HK-2 (cell line): ENCODE measurements at regions not wholly inside any gene's neighbourhood (a gene's known extent, or its start where the extent isn't known, plus 50 kb on each side); places are given as distances from the start of the nearest gene placed in this dataset.

Experiments
- DNase-seq: peaks from one replicate; pipeline ENCODE4 v3.0.0-alpha.2; 2018; ENCODE audit not compliant: unreplicated experiment

DNA sequence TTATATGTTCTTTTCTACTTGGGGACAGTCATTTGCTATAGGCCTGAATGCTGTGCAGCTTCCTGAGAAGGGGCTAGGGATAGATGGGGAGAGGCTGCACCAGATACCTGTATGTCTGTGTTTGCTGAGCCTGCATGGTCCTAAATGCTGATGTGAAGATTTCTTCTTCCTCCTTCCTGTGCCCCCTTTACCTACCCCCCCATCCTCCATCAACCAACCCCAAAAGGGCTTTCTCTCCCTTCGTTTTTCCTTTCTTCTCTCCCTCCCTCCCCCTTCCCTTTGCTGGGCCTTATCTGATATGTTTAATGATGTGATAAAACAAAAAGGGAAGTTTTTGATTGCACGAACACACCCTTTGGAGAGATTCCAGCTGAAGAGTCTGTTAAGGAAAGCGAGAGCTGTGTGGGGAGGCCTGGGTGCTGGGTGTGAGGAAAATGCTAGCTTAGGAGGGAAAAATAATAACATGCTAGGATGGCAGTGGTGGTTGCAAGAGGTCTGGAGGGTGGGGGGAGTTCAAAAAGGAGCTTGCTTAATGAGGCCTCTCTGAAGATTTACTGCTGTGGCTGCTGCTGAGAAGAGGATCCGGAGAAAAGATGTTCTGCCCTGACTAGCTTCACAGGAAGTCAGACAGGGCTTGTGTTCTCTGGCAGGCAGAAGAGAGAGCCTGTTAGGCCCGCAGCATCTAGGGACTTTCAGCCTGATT is 101.8 kb downstream of the SAMD9 start:
- DNase-seq: no peak

DNA sequence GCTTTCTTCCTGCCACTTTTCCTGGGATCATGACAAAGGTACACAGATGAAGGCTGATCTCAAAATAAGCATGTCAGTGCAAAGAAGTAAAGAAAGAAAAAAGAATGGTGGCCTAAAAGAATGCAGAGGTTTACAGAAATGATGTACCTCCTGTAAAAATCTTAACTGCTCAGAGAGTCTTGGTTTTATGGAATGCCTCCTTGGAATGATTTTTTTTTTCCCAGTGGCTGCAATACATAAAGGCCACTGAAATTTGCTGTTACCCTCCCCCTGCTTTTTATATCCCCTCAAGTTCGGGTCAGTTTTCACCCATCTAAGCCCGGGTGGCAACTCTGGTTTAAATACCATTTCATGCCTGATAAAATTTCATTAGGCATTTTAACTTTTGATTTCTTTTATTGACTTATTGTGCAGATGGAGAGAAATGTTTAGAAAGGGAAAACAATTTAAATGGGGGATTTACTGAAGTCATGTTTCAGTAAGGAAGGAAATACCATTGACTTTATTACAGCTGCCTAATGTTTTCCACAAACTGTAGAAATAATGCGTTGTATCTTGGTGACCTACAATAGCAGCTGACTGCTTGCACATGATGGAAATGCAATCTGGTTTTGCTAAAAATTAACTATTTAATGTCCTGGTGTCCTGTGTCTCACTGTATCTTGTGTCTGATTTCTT is 102.5 kb downstream of the SAMD9 start:
- DNase-seq: no peak

DNA sequence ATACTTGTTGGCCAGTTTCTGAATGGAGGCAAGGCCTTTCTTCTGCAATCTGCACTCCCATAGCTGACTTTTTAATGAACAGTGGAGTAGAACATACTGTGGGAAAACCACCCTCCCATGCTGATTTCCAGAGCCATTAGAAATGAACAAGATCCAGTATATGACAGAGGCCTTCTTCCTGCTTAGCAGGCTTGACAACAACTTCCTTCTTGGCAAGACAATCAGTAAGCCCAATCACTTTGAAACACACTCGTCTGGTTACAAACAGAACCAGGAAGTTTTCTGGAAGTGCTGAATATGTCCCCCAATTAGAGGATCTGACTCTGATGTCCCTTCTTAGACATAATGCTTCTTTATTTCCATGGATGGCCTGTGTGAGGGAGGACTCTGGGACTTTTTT is 103.4 kb downstream of the SAMD9 start:
- DNase-seq: no peak

DNA sequence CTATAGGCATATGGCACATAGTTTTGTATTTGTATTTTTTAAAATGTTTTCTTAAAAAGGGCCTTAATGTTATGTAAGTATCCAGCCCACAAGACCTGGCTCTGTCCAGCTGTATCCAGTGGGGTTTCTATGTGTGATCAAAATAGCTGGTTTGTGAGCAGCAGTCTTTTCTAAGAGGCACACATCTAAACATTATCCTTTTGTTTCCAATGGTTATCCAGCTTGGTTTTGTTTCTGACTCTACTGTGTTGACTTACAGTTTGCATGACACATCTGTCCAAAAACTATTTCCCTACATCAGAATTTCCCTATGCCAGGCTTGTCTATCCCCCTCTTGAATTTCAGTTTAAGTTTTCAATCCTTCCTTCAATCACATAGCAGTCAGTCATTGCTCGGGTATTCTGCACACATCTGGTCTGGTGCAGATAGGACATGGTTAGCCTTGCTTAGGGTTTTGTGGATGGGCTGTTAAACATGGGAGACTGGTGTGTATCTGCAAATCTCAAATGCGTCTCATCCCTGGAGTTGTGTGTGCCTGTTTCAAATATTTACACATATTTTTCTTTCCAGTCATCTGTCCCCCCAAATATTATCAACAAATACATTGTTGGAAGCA is 104.2 kb downstream of the SAMD9 start:
- DNase-seq: no peak

DNA sequence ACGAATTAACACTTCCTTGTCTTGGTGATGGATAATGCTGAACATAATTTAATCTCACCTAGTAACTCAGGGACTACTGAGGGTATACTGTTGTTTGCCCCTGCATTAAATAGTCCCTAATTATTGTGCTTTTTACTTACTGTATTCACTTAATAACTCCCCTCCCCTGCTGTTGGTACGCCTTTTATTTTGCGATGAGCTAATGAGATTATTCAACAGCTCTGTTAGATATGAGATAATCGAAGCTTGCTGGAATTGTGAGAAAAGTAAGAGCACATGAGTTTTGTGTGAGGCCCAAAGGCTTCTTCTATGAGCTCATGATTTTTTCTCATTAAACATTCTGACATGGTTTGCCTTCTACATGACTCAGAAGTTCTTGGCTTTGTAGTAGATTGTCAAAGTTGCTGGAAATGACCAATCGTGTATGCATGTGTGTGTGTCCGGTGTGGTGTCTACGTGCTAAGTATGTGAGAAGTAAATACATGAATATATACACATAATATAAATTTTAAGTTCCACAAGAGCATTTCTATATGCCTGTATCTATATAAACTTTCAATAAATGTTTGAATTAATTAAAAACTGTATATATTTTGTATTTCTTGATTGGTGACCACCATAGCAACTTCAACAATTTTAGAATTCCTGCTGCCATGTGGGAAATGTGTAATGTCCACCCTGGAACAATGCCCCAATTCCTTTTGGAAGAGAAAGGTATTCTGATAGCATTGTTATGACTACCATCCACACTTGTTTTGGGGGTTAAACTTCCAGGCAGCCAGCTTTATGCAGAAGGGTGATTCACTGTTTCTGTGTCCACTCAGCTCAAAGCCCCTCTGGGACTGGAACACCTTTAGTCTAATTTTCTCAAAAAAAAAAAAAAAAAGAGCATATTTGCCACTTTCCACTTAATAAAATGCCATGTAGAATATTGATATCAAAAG is 106.2 kb downstream of the SAMD9 start:
- no peak for DNase-seq

DNA sequence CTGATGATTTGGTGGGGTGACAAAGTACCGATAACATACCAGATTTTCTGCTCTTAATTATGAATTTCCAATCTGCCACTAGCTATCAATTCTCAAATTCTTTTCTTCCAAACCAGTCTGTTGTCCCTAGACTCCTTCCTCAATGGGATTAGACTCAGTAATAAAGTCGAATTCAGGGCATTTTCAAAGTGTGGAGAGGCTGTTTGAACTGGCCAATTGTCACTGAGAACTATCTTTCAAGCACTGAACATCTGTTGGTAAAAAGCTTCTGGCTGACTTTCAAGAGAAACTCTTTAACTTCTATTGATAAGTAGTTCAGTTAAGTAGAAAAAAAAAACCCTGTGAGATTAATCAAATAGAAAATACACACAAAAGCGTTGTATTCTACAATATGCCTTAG is 108.9 kb downstream of the SAMD9 start:
- no peak for DNase-seq

DNA sequence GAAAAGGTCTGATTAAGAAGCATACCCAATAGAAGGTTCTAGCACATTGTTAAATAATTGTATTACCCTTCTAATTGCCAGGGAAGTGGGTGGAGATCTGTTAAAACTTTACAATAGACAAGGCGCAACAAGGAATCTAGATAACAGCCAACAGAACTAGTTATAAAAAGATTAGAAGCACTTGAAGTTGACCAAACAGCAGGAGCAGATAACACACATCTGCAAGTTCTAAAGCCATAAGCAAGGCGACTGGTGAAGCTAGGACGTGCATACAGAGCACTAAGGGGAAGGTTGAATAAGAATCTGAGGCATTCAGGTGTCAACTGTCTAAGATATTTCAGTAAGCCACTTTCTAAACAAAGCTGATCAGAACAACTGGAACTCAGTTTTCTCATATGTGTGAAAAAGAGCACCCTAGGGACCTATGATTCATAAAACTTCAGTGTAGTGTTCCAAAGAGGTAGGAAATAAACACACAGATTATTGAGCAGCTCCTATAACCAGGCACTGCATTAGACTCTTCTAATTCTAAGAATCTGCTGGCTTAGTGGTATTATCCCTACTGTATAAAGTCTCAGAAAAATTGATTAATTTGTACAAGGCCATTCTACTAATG is 111.2 kb downstream of the SAMD9 start:
- no peak for DNase-seq

DNA sequence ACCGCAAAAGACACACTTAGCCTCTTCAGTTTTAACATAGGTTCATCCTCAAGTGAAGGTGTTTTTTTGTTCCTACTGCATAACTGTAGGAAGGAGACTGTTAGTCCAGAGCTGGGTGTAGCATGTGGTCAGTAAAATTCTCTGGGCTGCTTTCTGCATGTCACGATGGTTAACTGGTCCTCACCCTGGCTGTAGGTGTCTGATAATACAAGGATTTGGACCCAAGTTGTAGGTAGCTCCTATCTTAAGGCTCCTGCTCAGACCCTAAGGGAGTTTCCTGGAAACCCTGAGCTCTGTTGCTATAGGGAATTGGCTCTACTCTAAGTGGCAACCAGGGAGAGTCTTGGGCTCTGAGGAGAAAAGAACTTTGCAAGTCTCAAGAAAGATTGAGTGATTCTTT is 112.9 kb downstream of the SAMD9 start:
- DNase-seq: no peak

DNA sequence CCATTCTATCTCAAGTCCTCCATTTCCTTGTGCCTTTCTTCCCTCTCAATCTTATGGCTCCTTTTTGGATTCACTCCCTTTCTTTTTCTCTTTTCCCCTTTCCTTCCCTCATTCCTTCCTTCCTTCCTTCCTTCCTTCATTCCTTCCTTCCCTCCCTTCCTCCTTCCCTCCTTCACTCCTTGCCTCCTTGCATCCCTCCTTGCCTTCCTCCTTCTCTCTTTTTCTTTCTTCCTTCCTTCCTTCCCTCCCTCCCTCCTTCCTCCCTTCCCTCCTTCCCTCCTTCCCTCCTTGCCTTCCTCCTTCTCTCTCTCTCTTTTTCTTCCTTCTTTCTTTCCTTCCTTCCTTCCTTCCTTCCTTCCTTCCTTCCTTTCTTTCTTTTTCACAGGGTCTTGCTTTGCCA is 120.1 kb downstream of the SAMD9 start:
- DNase-seq: no peak

DNA sequence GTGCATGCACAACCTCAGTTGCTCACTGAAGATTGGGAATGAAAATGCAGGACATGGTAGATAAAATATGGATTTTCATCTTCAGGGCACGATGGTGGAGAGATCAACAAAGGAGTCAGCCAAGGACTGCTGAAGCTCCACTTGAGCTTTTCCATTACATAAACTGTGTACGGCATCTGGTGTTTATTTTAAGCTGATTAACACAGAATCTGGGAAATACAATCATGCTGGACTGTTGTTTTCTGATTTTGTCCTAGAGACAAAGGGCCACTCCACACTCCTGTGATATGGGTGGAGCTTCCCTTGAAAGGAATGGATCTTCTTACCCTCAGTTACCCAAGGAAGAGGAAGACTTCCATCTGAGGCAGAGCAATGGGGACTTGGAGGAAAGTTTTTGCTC is 120.6 kb downstream of the SAMD9 start:
- no peak for DNase-seq

DNA sequence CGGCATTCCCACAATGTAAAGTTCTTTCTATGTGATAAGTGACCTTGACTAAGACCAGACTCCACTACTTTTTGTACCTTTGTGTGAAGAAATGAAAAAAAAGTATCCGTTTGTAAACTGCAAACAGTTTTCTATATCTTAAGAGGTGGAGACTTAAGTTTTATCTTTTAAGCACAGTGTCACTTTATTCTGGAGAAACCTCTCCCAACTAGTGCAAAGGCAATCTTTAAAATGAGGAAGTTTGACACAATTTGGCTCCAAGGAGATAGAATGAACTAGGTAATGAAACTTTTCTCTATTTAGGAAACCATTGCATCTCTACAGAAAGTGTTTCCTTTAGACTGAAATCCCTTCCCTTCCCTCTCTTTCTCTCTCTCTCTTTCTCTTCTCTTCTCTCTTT is 122.9 kb downstream of the SAMD9 start:
- DNase-seq: no peak

DNA sequence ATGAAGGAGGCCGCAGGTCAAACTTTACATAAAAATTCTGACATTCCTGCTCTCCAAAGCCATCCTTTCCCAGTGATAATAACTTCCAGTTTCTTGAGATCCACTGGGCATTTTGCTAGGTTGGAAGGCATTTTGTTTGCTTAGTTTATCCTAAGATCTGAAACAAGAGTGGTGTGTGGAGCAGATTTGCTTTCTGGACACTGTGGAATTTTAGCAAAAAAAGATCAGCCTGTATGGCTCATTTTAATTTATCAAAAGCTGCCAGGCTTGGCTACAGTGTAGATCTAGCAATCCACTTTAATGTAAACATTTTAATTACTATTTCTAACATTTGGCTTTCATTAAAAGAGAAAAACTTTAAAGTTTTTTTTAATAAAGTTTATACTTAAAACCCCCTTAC is 124.8 kb downstream of the SAMD9 start:
- no peak for DNase-seq

DNA sequence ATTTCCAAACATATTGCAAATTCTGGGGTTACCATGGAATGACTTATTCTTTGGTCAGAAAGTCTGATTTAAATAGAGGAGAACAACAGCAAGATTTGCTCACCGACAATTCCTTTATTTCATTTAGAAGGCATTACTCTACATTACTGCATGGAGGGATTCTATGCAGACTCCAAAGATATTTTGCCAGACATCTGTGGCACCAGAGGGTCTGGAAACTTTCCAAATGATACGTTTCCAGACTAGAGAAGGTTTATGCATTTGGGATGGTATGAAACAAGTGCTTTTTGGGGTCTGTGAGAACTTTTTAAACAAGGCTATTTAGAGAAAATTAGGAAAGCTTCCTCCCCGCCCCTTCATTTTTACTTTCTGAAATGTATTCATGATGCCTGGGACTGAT is 125.3 kb downstream of the SAMD9 start:
- no peak for DNase-seq

DNA sequence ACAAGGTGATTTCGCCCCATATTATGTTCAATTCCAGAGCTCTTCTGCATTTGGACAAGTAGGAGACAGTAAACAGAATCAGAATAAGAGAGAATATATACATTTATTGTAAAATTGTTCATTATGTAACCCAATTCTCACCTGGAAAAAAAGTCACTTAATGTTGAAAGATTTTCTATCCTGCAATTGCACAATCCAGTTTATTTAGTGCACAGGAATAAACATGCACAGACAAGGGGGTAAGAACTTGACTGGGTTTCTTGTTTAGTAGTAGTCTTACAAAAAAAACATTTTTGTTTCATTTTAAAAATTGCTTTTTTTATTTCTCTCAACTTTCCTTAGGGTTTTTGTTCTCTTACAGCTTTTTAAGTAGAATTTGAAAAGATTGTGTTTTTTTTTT is 126.6 kb downstream of the SAMD9 start:
- DNase-seq: no peak

DNA sequence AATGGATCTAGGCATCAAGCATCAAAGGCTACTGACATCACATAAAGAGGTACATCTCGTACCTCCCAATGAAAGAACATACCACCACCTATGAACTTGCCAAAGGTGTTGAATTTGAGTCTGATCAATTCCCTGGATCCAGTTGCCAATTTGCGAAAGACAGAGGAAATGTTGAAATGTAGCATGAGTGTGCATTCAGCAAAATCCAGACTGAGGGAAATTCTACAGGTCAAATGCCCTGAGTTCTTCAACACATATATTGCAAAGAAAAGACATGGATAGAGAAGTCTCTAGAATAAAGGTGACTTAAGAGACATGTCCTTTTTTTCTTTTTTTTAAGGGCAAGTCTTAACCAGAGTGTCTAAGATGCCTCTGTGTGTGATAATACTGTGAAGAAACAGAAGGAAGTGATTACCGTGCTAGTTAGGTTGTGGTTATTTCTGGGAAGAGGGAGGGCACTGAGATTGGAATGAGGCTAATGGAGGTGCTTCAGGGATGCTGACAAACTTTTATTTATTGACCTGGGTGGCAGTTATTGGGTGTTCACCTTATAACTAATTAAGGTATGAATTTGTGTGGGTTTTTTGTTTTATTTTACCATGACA is 128.7 kb downstream of the SAMD9 start:
- no peak for DNase-seq

DNA sequence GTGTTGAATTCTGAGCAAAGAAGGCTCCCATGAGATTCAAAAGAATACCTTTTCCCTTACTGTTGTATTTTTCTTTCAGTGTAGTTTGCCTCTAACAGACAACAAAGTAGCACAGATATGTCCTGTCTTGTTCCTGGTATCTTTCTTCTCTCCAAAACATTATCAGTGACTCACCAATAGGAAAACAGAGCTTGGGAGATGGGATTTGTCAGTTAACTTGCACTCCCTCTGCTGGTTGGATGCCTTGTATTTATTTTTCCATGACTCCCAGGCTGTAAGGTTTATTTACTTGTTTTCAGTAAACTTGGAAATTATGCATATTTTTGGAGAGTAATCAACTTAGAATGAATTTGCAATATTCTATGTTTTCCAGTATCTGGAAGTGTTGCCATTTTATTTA is 129.7 kb downstream of the SAMD9 start:
- no peak for DNase-seq

DNA sequence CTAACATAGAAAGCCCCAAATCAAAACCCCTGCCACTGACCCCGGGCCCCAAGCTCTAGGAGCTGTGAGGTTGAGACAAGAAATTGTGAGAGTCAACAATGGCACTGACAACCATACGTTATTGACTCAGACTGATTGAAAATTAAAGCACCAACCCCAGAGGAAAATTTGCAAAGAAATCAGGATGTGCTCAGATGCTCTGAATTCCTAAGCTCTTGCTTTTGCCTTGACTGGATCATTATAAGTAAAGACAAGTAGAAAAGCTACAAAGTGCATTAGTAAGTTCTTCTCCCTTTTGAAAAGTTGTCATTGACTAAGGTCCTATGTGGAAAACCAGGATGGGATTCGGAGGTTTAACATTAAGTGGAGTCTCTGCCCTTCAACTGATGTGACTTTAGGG is 130.2 kb downstream of the SAMD9 start:
- DNase-seq: no peak

DNA sequence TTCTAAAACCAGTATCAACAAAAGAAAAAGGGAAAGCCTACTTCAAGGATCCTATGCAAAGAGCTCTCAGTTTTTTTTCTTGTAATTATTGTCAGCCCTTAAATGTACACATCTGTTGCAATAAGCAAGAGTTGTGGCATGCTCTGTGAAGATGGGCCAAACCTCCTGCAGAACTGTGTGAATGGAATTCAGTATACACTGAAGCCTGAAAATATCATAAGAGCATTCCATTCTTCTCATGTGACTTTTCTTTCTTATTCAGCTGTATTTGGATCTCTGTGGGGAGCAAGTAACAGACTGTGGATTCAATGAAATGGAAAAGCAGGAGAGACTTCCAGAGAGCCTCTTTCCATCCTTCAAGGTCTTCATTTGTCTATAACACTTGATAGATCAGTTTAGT is 130.7 kb downstream of the SAMD9 start:
- no peak for DNase-seq

DNA sequence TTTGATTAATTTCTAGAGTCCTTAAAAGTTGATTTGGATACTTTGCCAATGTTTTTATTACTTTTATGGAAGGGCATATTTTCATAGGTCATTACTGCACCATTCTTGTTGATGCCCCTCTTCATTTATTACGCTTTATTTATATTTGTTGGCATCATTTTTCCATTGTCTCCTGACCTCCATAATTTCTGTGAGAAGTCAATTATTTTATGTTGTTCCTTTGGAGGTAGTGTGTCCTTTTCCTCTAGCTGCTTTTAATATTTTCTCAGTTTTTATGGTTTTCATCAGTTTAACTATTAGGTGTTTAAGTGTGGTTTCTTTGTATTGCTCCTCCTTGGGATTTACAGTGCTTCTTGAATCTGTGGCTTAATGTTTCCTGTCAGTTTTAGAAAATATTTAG is 134.9 kb downstream of the SAMD9 start:
- no peak for DNase-seq

DNA sequence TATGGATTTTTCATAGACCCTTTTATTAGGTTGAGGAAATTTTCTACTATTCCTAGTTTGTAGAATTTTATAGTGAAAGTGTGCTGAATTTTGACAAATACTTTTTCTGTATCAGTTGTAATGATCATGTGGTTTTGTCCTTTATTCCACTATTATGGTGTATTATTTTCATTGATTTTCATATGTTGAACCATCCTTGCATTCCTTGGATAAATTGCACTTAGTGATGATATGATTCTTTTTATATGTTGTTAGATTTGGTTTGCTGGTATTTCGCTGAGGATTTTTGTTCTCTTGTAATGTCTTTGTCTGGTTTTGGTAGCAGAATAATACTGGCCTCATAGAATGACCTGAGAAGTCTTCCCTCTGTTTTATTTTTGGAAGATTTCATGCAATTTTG is 140.6 kb upstream of the CDK6 start:
- no peak for DNase-seq

DNA sequence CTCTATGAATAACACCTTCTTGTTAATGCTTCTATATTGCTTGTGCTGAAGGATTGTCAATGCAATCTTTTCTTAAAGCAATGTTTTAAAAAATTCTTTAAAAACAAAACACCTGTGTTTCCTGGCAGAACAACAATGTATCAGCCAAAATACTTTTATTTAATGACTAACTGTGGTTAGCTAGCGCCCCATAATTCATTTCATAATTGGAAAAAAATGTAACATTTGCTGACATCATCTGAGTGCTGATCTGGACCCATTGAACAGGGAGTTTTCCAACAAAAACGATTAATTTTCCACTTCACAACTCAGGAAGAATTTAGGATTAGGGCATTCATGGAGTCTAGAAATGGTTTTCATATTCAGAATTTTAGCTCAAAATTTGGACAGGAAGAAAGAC is 137.6 kb upstream of the CDK6 start:
- DNase-seq: no peak
